Adrenal gland (tissue), 9 donors: ENCODE measurements at regions not wholly inside any gene's neighbourhood (a gene's known extent, or its start where the extent isn't known, plus 50 kb on each side); places are given as distances from the start of the nearest gene placed in this dataset.

Experiments
- DNase-seq, 7 donors: peaks; one replicate each; pipeline ENCODE4 v3.0.0-alpha.2; 2019 to 2020
- H3K27ac ChIP-seq, 5 donors: fragments of 200-600 bp; sonication (generic) in 4 of 5; 1 replicate in 3 of 5; 2 replicates in 2 of 5; pipeline versions ENCODE4 v1.5.1 to v1.8.0; 2016 to 2020; ENCODE audit warnings: mild to moderate bottlenecking in 1 of 5
- H3K27me3 ChIP-seq: fragments of 200-600 bp; 2 replicates; pipeline ENCODE4 v1.8.0; 2021
- H3K36me3 ChIP-seq, 2 donors: fragments of 200-600 bp; replicated peaks in 1 of 2; 1 replicate in 1 of 2; 2 replicates in 1 of 2; pipeline versions ENCODE4 v1.5.1 to v1.8.0; 2018 to 2022
- H3K4me1 ChIP-seq, 2 donors: fragments of 200-600 bp; replicated peaks in 1 of 2; 1 replicate in 1 of 2; 2 replicates in 1 of 2; pipeline versions ENCODE4 v1.5.1 to v1.8.0; 2018 to 2021
- H3K4me3 ChIP-seq, 4 donors: fragments of 200-600 bp; sonication (generic) in 3 of 4; one replicate each; pipeline ENCODE4 v1.5.1; 2016 to 2018
- H3K9me3 ChIP-seq, 3 donors: fragments of 200-600 bp; sonication (generic) in 1 of 3; replicated peaks in 1 of 3; 1 replicate in 2 of 3; 2 replicates in 1 of 3; pipeline versions ENCODE4 v1.5.1 to v1.8.0; 2016 to 2021
- CTCF ChIP-seq, 6 experiments: fragments of 450-650 bp in 4 of 6; fragments of 200-600 bp in 2 of 6; sonication (generic) in 1 of 6; IDR thresholded peaks; 1 replicate in 5 of 6; 2 replicates in 1 of 6; pipeline versions ENCODE4 v1.5.1 to v1.8.0; 2016 to 2021; ENCODE audit warnings: antibody characterized with exemption in 6 of 6, mild to moderate bottlenecking in 2 of 6, moderate library complexity in 1 of 6
- POLR2A ChIP-seq, 2 donors: fragments of 450-650 bp; IDR thresholded peaks; one replicate each; pipeline ENCODE4 v1.6.1; 2017; ENCODE audit warnings: antibody characterized with exemption in 2 of 2, mild to moderate bottlenecking in 2 of 2, moderate library complexity in 1 of 2
- WGBS, 4 donors: extraction: QIAGEN DNeasy Blood & Tissue Kit in 2 of 4; methylation state at CpG; one replicate each; pipeline versions ENCODE4 v1.1.5 to v1.1.7; 2013 to 2017; 5-methylcytosine and 5-hydroxymethylcytosine counted together
- intact Hi-C, 2 donors: fragments of 100-400 bp; cut with DNase I; formaldehyde crosslinking; loops; one replicate each; pipeline versions ENCODE4 v1.14.1 to v1.15.0; 2022 to 2023
- donor health status: healthy with polysubstance abuse.
- donor health status: Bipolar disorder and iron deficiency.
- donor health status: DM: yes; HTN: yes; CAD: no.
- donor health status: DM: no; HTN: no; CAD: no.
- donor health status: DM: no; HTN: no; CAD: no.

- TF ChIP-seq CTCF (IDR thresholded peaks at IDR 0.05) (no peak), POLR2A (IDR thresholded peaks at IDR 0.05) (no peak)
- H3K4me1 ChIP-seq, result no peaks in the 10 kb centered on the region
- no peaks in the 10 kb centered on the region for H3K36me3 ChIP-seq
- H3K9me3 ChIP-seq, result no peaks in the 10 kb centered on the region
- H3K4me3 ChIP-seq, result no peak overlapping the region
- H3K27ac ChIP-seq, result no peak overlapping the region
- intact Hi-C loops, result loop anchor here (5.0 kb wide), 2 partner anchors 239 to 244 kb away; no protein-coding TSS in a partner anchor
- no peak for DNase-seq
- WGBS, 4 donors, result 69 to 84% (median 80%) methylated on average over 6 of the region's 6 CpGs
- H3K27me3 ChIP-seq, result no peaks in the 10 kb centered on the region
Observed at GRCh38 chr10:30241422-30242110, 107.5 kb downstream of the MTPAP start.

GRCh38 chr10:30238836-30239235 lies 110.2 kb downstream of the MTPAP start:
- DNase-seq, result no peak
- Histone ChIP-seq H3K9me3 (no peaks in the 10 kb centered on the region), H3K4me3 (no peak overlapping the region), H3K27me3 (no peaks in the 10 kb centered on the region), H3K36me3 (no peaks in the 10 kb centered on the region), H3K4me1 (no peaks in the 10 kb centered on the region), H3K27ac (no peak overlapping the region)
- intact Hi-C loops, result no loop called here
- TF ChIP-seq POLR2A (IDR thresholded peaks at IDR 0.05) (no peak), CTCF (IDR thresholded peaks at IDR 0.05) (no peak)
- 72 to 79% (median 73%) methylated on average over 8 of the region's 8 CpGs for WGBS, 4 donors

GRCh38 chr10:30233186-30233959 lies 115.7 kb downstream of the MTPAP start:
- Histone ChIP-seq H3K9me3 (no peaks in the 10 kb centered on the region), H3K4me3 (no peak overlapping the region), H3K4me1 (peaks cover 0 to 9% of the 10 kb centered on the region in 2 donors), H3K36me3 (no peaks in the 10 kb centered on the region), H3K27ac (no peak overlapping the region), H3K27me3 (no peaks in the 10 kb centered on the region)
- TF ChIP-seq CTCF (IDR thresholded peaks at IDR 0.05) (no peak), POLR2A (IDR thresholded peaks at IDR 0.05) (no peak)
- DNase-seq, result peak in 1 of 7 donors; percentile 14
- intact Hi-C loops, result no loop called here
- 50 to 64% (median 57%) methylated on average over 4 of the region's 4 CpGs for WGBS, 4 donors

- WGBS, 4 donors, result 86 to 94% (median 91%) methylated on average over 5 of the region's 5 CpGs
- Histone ChIP-seq H3K27ac (no peak overlapping the region), H3K27me3 (no peaks in the 10 kb centered on the region), H3K4me1 (peaks cover 0 to 9% of the 10 kb centered on the region in 2 donors), H3K9me3 (no peaks in the 10 kb centered on the region), H3K4me3 (no peak overlapping the region), H3K36me3 (no peaks in the 10 kb centered on the region)
- intact Hi-C loops, result no loop called here
- no peak for DNase-seq
- no peak for TF ChIP-seq CTCF (IDR thresholded peaks at IDR 0.05)
- TF ChIP-seq POLR2A (IDR thresholded peaks at IDR 0.05), result no peak
Observed at GRCh38 chr10:30231709-30232108, 117.4 kb downstream of the MTPAP start.
